Nephron (organoid): ENCODE measurements at regions not wholly inside any gene's neighbourhood (a gene's known extent, or its start where the extent isn't known, plus 50 kb on each side); places are given as distances from the start of the nearest gene placed in this dataset.

Experiments
- H3K27ac Mint-ChIP-seq, 3 experiments: 2 replicates each; pipeline ENCODE4 v1.8.0; 2020; ENCODE audit warnings: mixed read lengths in 3 of 3, mild to moderate bottlenecking in 2 of 3, moderate library complexity in 1 of 3
- H3K27me3 Mint-ChIP-seq: 2 replicates; pipeline ENCODE4 v1.8.0; 2021; ENCODE audit warnings: low read depth, mild to moderate bottlenecking, moderate library complexity, mixed read lengths
- H3K36me3 Mint-ChIP-seq: 2 replicates; pipeline ENCODE4 v1.8.0; 2020; ENCODE audit warnings: low read depth, mixed read lengths
- H3K4me1 Mint-ChIP-seq: 2 replicates; pipeline ENCODE4 v1.8.0; 2020; ENCODE audit warnings: mixed read lengths
- H3K4me3 Mint-ChIP-seq, 3 experiments: 2 replicates each; pipeline ENCODE4 v1.8.0; 2020; ENCODE audit warnings: mild to moderate bottlenecking in 3 of 3, mixed read lengths in 3 of 3, moderate library complexity in 2 of 3
- H3K9me3 Mint-ChIP-seq: 2 replicates; pipeline ENCODE4 v1.8.0; 2020; ENCODE audit warnings: mixed read lengths
- TF ChIP-seq, protein P1 (sequence below), 3 experiments: fragments of 200-600 bp; sonication (generic); IDR thresholded peaks; one replicate each; pipeline ENCODE4 v1.5.0; 2021; ENCODE audit warnings: antibody characterized with exemption in 3 of 3; ENCODE audit not compliant: unreplicated experiment in 3 of 3

DNA sequence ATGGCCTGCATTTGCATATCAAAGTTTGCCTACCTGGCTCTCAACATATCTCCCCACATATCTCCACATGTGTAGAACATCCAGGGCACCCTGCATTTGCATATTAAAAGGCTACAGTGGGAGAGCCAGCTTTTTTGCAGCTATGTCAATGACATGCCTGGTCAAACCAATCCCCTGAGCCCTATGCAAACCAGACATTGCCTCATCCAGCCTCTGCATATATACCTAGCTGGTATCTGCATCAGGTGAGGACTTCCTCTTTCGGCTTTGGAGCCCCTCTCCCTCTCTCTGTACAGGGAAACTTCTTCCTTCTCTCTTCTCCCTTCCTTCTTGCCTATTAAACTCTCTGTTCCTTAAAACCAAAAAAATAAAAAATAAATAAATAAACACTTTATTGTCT is 142.7 kb upstream of the STEAP4 start:
- Mint-ChIP-seq H3K9me3 (no peaks in the 10 kb centered on the region), H3K4me3 (no peak overlapping the region), H3K36me3 (no peaks in the 10 kb centered on the region), H3K27me3 (no peaks in the 10 kb centered on the region), H3K27ac (no peak overlapping the region), H3K4me1 (peaks cover 6% of the 10 kb centered on the region)
- TF ChIP-seq, protein P1, sequence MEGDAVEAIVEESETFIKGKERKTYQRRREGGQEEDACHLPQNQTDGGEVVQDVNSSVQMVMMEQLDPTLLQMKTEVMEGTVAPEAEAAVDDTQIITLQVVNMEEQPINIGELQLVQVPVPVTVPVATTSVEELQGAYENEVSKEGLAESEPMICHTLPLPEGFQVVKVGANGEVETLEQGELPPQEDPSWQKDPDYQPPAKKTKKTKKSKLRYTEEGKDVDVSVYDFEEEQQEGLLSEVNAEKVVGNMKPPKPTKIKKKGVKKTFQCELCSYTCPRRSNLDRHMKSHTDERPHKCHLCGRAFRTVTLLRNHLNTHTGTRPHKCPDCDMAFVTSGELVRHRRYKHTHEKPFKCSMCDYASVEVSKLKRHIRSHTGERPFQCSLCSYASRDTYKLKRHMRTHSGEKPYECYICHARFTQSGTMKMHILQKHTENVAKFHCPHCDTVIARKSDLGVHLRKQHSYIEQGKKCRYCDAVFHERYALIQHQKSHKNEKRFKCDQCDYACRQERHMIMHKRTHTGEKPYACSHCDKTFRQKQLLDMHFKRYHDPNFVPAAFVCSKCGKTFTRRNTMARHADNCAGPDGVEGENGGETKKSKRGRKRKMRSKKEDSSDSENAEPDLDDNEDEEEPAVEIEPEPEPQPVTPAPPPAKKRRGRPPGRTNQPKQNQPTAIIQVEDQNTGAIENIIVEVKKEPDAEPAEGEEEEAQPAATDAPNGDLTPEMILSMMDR (IDR thresholded peaks at IDR 0.05; ENCODE audit: unreplicated experiment in 3 of 3) = no peak

- TF ChIP-seq, protein P1 (IDR thresholded peaks at IDR 0.05; ENCODE audit: unreplicated experiment in 3 of 3) = no peak
- Mint-ChIP-seq H3K36me3 (no peaks in the 10 kb centered on the region), H3K4me1 (peaks cover 6% of the 10 kb centered on the region), H3K4me3 (no peak overlapping the region), H3K27me3 (no peaks in the 10 kb centered on the region), H3K27ac (no peak overlapping the region), H3K9me3 (no peaks in the 10 kb centered on the region)
Observed at GRCh38 chr7:88442413-88442812, 135.7 kb upstream of the STEAP4 start.

DNA sequence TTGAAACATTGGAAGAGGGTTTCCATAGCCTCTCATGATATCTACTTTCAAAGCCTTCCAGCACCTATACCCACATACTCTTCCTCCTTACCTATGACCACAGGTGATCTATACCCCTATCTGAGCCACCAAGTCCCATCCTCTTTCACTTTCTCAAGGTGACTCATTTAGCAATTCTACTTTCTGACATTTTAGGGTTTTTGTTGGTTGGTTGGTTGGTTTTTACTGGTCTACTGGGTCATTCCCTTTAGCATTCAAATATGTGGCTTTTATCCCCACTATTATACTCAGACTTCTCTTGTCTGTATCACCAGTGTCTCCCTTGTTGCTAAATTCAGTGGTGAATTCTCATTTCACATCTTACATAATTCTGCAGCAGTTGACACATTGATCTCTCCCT is 130.4 kb upstream of the STEAP4 start:
- no peak overlapping the region for H3K4me3 Mint-ChIP-seq
- H3K27me3 Mint-ChIP-seq = no peaks in the 10 kb centered on the region
- no peaks in the 10 kb centered on the region for H3K9me3 Mint-ChIP-seq
- H3K4me1 Mint-ChIP-seq = peaks cover 8% of the 10 kb centered on the region
- H3K27ac Mint-ChIP-seq = no peak overlapping the region
- no peaks in the 10 kb centered on the region for H3K36me3 Mint-ChIP-seq
- TF ChIP-seq, protein P1 (IDR thresholded peaks at IDR 0.05; ENCODE audit: unreplicated experiment in 3 of 3) = no peak

DNA sequence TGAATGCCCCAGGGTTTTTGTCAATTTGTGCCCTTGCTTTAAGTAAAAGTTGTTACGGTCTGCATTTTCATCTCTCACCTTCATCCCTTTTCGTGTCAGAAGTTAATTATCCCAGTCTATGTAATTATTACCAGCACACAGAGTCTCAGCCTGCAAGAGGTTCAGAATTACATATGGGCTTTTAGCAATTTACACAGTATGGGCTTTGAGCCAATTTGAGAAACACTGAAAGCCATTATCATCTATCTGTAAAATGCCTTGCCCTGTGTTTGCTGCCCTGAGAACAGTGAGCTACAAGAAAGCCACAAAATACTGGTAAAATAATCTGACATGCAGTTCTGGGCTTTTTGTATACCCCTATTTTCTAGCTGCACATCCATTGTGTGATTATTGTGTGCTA is 125.6 kb upstream of the STEAP4 start:
- Mint-ChIP-seq H3K27me3 (no peaks in the 10 kb centered on the region), H3K9me3 (no peaks in the 10 kb centered on the region), H3K27ac (peak overlapping the region; percentile 40 to 91 (median 75)), H3K4me1 (peaks cover 15% of the 10 kb centered on the region), H3K36me3 (no peaks in the 10 kb centered on the region), H3K4me3 (no peak overlapping the region)
- TF ChIP-seq, protein P1 (IDR thresholded peaks at IDR 0.05; ENCODE audit: unreplicated experiment in 3 of 3) = no peak

DNA sequence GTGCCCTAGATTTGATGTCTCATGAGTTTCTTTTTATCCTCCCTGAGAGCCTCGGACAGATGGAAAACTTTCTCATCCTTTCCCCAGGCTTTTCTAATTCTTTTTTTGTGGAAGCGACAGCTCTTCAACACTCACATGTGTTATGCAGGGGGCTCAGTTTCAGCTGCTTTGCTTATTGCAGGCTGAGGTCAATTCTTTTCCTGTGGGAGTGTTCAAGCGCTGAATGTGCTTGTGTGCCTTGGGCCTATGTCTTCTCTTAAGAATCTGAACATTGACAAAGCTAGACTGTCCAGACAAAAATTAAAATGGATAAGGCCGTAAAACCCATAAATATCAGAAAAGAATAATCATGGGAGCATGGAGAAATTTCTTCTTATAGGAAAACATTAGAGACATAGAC is 125.2 kb upstream of the STEAP4 start:
- Mint-ChIP-seq H3K4me3 (no peak overlapping the region), H3K9me3 (no peaks in the 10 kb centered on the region), H3K27me3 (no peaks in the 10 kb centered on the region), H3K36me3 (no peaks in the 10 kb centered on the region), H3K27ac (peak overlapping the region; percentile 40 to 91 (median 75)), H3K4me1 (peaks cover 15% of the 10 kb centered on the region)
- TF ChIP-seq, protein P1 (IDR thresholded peaks at IDR 0.05; ENCODE audit: unreplicated experiment in 3 of 3) = no peak

GRCh38 chr7:88429382-88429781 is 122.7 kb upstream of the STEAP4 start:
- H3K36me3 Mint-ChIP-seq = no peaks in the 10 kb centered on the region
- TF ChIP-seq, protein P1 (IDR thresholded peaks at IDR 0.05; ENCODE audit: unreplicated experiment in 3 of 3) = no peak

More at GRCh38 chr7:88429382-88429781, 122.7 kb upstream of the STEAP4 start:
- peaks cover 15% of the 10 kb centered on the region for H3K4me1 Mint-ChIP-seq
- H3K9me3 Mint-ChIP-seq = no peaks in the 10 kb centered on the region
- H3K27me3 Mint-ChIP-seq = no peaks in the 10 kb centered on the region
- H3K4me3 Mint-ChIP-seq = no peak overlapping the region
- no peak overlapping the region for H3K27ac Mint-ChIP-seq
